ENCODE measurements at regions not wholly inside any gene's neighbourhood (a gene's known extent, or its start where the extent isn't known, plus 50 kb on each side); places are given as distances from the start of the nearest gene placed in this dataset.

DNA sequence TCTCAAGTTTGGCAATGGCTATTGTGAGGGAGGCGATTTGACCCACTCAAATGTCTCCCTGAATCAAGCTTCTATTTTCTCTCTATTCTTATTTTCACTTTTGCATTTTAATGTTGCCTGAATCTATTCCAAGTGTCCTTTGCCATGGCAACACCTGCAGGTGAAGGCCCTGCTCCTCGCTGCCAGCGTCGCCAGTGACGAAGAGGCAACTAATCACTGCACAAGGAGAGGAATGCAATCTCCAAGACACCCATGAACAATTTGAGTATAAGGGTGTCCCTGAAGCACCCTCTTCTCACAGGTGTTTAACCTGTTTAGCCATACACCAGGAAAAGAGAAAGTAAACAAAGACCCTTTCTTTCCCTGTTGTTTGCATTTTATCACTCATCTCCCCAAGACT is 165.6 kb upstream of the VRK2 start:
- H3K23me2 ChIP-seq (ENCODE audit: low read depth, low read length), result no peaks in the 10 kb centered on the region
- H3K27me3 ChIP-seq (replicated peaks in 1 of 4; ENCODE audit: control insufficient read depth in 3 of 4, extremely low read depth in 1 of 4, insufficient read depth in 3 of 4, low read length in 3 of 4), result no peaks in the 10 kb centered on the region
- H3K9me3 ChIP-seq (ENCODE audit: insufficient read depth in 2 of 2, low read depth in 1 of 2, low read length in 1 of 2), result no peaks in the 10 kb centered on the region
- no peak overlapping the region for H3K18ac ChIP-seq (ENCODE audit: extremely low read depth, low read length)
- FAIRE-seq, result no peak
- no peak overlapping the region for H2AK5ac ChIP-seq (ENCODE audit: low read depth, low read length)
- H2BK5ac ChIP-seq (ENCODE audit: low read depth, low read length), result no peak overlapping the region
- no peak for DNase-seq (ENCODE audit: low read depth in 1 of 2, low spot score in 2 of 2)
- no peak overlapping the region for H3K56ac ChIP-seq (replicated peaks; ENCODE audit: insufficient read length, low read depth, low read length)
- no peaks in the 10 kb centered on the region for H3K36me3 ChIP-seq (ENCODE audit: control insufficient read depth in 2 of 4, insufficient read depth in 4 of 4, low read length in 3 of 4)
- no peak overlapping the region for H3K4ac ChIP-seq (replicated peaks; ENCODE audit: insufficient read length, low read depth, low read length)
- no peak overlapping the region for H3K9ac ChIP-seq (replicated peaks in 1 of 4; ENCODE audit: extremely low read depth in 1 of 4, low read depth in 3 of 4, low read length in 3 of 4)
- no peak overlapping the region for H3K27ac ChIP-seq (ENCODE audit: low read depth, low read length)
- H3K14ac ChIP-seq (ENCODE audit: insufficient read length), result no peak overlapping the region
- CTCF ChIA-PET (ENCODE audit: partially characterized antibody), result interaction anchor here (0.6 to 1.5 kb wide), 2 partner anchors 105 to 119 kb away, joined by 3 to 4 read pairs; no protein-coding TSS in a partner anchor
- no peak overlapping the region for H4K91ac ChIP-seq (replicated peaks; ENCODE audit: insufficient read length, low read length)
- H2BK120ac ChIP-seq (replicated peaks; ENCODE audit: low read depth, low read length), result no peak overlapping the region
- no peaks in the 10 kb centered on the region for H3K79me1 ChIP-seq (ENCODE audit: low read depth, low read length)
- no peaks in the 10 kb centered on the region for H4K20me1 ChIP-seq (replicated peaks in 1 of 2; ENCODE audit: control insufficient read depth in 1 of 2, insufficient read depth in 2 of 2, low read length in 2 of 2)
- no peak overlapping the region for H4K5ac ChIP-seq (ENCODE audit: insufficient read length, low read depth, low read length)
- no peak overlapping the region for H2AFZ ChIP-seq (ENCODE audit: low read length)
- H3K4me1 ChIP-seq (replicated peaks in 1 of 4; ENCODE audit: control insufficient read depth in 3 of 4, insufficient read depth in 4 of 4, low read length in 3 of 4), result peaks cover 0 to 2% (median 0%) of the 10 kb centered on the region in 4 experiments; a peak in 2 of 7 replicates
- no peak overlapping the region for H3K4me2 ChIP-seq (ENCODE audit: insufficient read depth in 1 of 2, low read depth in 2 of 2, low read length in 2 of 2)
- no peak for TF ChIP-seq EZH2 (IDR thresholded peaks at IDR 0.05; ENCODE audit: low read depth, low read length, severe bottlenecking)
- no peak for TF ChIP-seq NANOG (IDR thresholded peaks at IDR 0.05; ENCODE audit: insufficient read depth, low read depth, low read length, poor library complexity, severe bottlenecking)
- no peaks in the 10 kb centered on the region for H3K79me2 ChIP-seq (ENCODE audit: control insufficient read depth in 1 of 2, insufficient read depth in 2 of 2, low read length in 2 of 2)
- POLR2A ChIA-PET (ENCODE audit: partially characterized antibody), result no interaction called here
- no peak overlapping the region for H2BK12ac ChIP-seq (ENCODE audit: low read depth, low read length)
- H2BK15ac ChIP-seq (ENCODE audit: low read length), result no peak overlapping the region
- H3K4me3 ChIP-seq (ENCODE audit: extremely low read depth in 1 of 4, insufficient read depth in 2 of 4, low read depth in 3 of 4, low read length in 4 of 4), result no peak overlapping the region
- no peak overlapping the region for H3K23ac ChIP-seq (ENCODE audit: insufficient read length)
- 96% methylated on average over 5 of the region's 5 CpGs; no CpG with 5 or more reads in 1 of the 2 experiments for WGBS, 2 experiments (ENCODE audit: extremely low coverage in 1 of 2, insufficient coverage in 1 of 2, insufficient read length in 1 of 2, insufficient replicate concordance in 2 of 2, low coverage in 1 of 2, low lambda C conversion rate in 2 of 2, missing lambda C conversion rate in 1 of 2)
- no peak overlapping the region; the same call in 1 of the 2 replicates for H4K8ac ChIP-seq (ENCODE audit: extremely low read depth, insufficient read depth, low read length)
- H2BK20ac ChIP-seq (ENCODE audit: low read length), result no peak overlapping the region

Data from H1 (cell line).